ENCODE measurements at regions not wholly inside any gene's neighbourhood (a gene's known extent, or its start where the extent isn't known, plus 50 kb on each side); places are given as distances from the start of the nearest gene placed in this dataset.
A peak's percentile ranks its signal among the peaks of the same experiment; 100 is the strongest.
"Not testable (repeated sequence)": the region's sequence is repeated elsewhere in the genome, so short reads cannot be mapped to it uniquely, and the experiment has no call there.

- no peak for DNase-seq
These were observed 446.3 kb downstream of the TRAM1L1 start for GRCh38 chr4:116639070-116639577.

DNA sequence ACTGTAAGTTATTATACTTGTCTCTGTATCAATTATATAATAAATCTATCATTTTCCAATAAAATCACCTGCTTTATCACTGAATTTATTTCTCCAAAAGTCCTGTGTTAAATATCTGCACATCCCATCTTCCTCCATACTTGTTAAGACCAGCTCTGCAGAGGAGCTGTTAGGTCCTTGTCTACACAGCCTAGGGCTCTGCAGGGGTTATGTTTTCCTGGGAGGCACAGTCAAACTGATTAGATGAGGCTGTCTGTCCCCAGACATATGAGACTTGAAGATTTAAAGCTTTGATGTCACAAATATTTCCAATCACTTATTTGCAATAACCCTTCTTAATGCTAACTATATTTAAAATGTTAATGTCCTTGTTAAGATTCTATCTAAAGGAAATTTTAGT is 446.8 kb downstream of the TRAM1L1 start:
- no peak for DNase-seq

- no peak for DNase-seq
These were observed 448.5 kb downstream of the TRAM1L1 start for GRCh38 chr4:116636917-116637316.

DNA sequence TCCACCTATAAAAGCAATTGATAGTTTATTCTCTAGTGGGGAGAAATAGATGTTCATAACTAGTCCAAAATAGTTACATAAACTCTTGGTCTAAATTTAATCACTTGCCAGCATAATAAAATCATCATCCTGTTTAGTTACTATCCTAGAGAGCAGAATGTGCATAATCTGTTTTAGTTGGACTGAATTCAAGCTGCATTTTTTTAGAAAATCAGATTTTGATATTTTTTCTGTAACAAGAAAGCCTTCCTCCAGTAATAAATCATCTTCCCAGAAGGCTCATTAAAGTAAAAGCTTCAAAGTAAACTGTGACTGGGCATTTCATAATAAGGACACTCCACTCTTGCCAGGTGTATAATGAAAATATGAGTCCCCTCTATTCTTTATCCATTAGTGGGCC is 453.1 kb downstream of the TRAM1L1 start:
- DNase-seq, result no peak

DNA sequence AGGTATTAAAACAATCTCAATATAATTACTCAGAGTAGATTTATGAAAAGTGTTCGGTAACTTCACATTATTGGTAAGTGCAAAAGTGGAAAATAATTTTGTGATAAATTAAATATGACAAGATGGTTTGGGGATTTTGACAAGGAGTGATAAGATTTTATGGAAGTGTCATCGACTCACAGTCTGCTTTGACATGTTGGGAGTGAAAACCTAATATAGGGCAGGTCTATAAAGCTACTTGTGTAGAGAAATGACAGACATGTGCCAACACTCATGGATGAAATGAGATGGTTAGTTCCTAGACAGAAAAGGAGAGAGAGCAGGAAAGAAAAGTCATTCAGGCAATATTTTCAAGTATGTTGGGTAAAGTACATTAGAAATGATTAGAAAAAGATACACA is 456.8 kb downstream of the TRAM1L1 start:
- no peak for DNase-seq

DNA sequence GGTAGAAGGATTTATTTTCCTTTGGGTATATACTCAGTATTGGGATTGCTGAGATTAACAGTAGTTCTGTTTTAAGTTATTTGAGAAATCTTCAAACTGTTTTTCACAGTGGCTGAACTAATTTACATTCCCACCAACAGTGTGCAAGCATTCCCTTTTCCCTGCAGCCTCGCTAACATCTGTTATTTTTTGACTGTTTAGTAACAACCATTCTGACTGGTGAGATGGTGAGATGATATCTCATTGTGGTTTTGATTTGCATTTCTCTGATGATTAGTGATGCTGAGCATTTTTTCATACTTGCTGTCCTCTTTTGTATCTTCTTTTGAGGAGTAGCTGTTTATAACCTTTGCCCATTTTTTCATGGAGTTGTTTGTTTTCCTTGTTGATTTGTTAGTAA is 457.8 kb downstream of the TRAM1L1 start:
- DNase-seq, result no peak

DNA sequence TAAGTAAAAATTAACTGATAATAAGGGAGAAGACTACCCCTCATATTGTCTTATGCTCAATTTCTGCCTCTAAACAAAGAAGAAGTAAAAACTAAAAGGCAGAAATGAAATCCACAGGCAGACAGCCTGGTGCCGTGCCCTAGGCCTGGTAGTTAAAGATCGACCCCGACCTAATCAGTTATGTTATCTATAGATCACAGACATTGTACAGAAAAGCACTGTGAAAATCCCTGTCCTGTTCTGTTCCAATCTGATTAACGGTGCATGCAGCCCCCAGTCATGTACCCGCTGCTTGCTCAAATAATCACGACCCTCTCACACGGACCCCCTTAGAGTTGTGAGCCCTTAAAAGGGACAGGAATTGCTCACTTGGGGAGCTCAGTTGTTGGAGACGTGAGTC is 465.9 kb downstream of the TRAM1L1 start:
- DNase-seq, result not testable (repeated sequence)

DNA sequence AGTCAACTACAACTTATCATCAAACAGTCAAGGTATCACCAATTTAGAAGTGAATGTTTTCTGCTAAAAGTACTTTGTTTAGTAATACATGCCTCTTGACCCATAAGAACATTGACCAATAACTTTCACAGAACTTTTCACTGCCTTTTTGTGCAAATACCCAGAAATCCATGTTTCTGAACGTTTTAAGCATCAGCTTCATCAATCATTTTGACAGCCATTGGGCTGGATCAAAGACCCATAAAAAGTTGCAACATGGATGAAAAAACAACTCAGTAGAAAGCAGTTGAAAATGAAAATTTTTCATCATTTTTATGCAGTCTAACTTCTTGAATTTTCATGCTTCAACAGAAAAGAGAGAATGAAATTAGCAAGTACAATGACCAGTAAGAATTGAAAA is 466.7 kb downstream of the TRAM1L1 start:
- no peak for DNase-seq

DNA sequence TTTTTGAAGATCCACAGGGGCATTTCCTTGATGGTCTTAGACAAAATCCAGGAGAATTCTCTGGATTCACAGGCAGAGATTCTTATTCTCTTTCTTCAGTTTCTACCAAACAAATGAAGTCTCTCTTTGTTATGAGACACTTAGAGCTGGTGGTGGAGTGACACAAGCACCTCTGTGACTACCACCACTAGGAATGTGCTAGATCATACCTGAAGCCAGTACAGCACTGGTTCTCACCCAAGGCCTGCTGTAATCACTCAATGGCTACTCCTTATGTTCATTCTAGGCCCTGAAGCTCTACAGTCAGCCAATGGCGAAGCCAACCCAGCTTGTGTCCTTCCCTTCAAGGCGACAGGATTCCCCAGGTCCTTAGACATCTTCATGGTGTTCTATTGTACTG is 482.3 kb downstream of the TRAM1L1 start:
- no peak for DNase-seq

GRCh38 chr4:116599859-116600258 is 485.5 kb downstream of the TRAM1L1 start:
- no peak for DNase-seq

- no peak for DNase-seq
These were observed 486.2 kb downstream of the TRAM1L1 start for GRCh38 chr4:116598980-116599789.

GRCh38 chr4:116598155-116598979 is 487.0 kb downstream of the TRAM1L1 start:
- no peak for DNase-seq

DNA sequence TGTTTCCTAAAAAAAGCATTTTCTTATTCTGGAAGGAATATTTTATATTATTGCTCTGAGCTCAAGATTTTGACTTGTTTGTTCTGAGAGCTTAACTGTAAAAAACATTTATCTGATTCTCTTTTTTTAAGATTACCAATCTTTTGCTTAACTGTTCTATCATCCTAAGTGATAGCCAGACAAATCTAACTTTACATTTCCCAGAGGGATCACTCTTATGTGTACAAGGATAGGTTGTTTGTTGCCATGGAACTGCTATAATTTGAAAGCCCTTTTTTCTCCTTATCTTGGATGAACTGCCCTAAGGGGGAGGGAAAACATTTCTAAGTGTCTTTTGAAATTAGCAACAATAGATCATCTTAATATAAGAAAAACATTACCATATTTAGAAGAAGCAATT is 494.7 kb downstream of the TRAM1L1 start:
- DNase-seq, result no peak

DNA sequence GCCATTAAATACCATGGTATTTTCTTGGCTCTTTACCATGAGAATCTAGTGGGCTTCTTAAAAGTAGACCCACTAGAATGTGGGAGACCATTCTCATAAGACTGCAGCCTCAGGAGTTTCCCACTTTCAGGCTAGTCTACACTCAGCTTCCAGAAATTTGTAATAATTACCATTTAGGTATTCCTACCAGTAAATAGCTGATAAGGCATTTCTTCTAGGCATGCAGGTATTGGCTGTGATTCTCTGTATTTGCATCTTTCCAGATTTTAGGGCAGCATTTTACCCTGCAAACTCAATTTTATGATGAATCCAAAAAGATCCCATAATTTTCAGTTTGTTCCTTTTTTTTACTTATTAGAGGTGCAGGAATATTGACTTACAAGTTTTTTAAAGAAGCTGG is 496.6 kb downstream of the TRAM1L1 start:
- DNase-seq, result no peak

- DNase-seq, result peak; percentile 45
These were observed 500.1 kb downstream of the TRAM1L1 start for GRCh38 chr4:116585246-116585645.

DNA sequence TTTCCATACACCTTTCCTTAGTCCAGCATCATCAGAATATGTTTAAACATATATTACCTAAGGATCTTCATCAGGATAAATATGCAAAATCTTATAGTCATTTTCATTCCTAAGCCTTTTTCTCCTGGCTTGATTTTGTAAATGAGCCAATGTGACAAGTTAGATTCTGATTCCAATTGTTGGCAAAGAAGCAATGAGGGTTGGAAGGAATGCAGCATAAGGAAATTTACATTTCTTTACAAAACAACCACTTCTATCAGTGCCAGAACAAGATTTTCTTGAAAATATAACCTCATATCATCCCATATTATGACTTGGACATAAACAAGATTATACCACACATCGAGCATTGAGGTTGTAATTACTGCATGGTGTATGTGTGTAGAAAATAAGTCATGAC is 508.1 kb downstream of the TRAM1L1 start:
- no peak for DNase-seq

- DNase-seq, result no peak
These were observed 511.8 kb downstream of the TRAM1L1 start for GRCh38 chr4:116573540-116573939.

DNA sequence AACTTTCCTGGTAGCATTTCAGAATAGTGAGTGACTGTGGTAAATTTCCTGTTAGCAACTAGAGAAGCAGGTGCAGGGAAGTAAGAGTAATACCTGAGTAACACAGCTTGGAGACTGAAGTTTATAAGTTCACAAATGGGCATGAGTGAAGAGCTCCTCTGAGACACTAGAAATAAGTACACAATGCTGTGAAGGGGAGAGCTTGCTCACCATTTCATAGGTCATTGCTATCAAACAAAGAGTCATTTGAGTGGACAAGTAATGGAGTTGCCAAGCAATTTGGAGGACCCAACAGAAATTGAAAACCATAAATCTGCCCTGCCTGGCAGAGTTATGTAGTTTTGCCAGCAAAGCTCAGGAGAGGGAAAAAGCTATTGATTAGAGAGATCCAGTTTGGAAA is 523.6 kb downstream of the TRAM1L1 start:
- no peak for DNase-seq

DNA sequence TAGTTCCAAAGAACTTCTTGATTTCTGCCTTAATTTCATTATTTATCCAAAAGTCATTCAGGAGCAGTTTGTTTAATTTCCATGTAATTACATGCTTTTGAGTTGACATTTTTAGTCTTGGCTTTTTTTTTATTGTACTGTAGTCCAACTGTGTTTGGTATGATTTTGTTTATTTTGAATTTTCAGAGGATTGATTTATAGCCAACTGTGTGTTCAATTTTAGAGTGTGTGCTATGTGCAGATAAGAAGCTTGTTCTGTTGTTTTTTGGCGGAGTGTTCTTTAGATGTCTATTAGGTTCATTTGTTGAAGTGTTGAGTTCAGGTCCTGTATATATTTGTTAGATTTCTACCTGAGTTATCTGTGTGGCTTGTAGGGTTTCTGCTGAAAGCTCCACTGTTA is 533.6 kb downstream of the TRAM1L1 start:
- DNase-seq, result no peak

- no peak for DNase-seq
These were observed 537.7 kb downstream of the TRAM1L1 start for GRCh38 chr4:116547632-116548031.

DNA sequence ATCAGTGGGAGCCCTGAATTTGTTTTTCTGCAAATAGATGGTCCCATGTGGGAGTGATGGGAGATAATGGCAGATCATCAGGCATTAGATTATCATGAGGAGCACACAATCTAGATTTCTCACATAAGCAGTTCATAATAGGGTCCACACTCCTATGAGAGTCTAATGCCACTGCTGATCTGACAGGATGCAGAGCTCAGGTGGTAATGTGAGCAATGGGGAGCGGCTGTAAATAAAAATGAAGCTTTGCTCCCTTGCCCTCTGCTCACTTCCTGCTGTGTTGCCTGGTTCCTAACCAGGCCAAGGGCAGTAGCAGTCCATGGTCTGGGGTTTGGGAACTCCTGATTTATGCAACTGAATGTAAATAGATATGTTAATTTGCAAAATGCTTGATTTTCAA is 538.6 kb downstream of the TRAM1L1 start:
- no peak for DNase-seq

DNA sequence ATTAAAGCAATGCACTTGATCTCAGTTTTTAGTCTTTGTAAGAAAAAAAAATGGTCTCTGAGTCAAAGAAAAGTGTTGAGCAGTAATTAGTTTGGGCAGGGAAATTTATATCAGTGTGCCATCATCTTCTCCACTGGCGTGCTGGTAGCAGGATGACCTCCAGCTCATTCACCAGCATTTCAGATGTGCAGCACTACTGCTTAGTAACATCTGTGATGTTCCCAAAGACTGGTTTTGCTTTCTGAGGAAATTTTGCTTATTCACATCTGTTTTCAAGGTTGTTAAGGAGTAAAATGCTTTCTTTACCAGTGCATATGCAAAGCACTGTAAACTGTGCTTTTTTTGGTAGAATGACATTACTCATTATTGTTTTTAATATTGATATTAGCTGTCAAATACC is 540.4 kb downstream of the TRAM1L1 start:
- DNase-seq, result no peak

DNA sequence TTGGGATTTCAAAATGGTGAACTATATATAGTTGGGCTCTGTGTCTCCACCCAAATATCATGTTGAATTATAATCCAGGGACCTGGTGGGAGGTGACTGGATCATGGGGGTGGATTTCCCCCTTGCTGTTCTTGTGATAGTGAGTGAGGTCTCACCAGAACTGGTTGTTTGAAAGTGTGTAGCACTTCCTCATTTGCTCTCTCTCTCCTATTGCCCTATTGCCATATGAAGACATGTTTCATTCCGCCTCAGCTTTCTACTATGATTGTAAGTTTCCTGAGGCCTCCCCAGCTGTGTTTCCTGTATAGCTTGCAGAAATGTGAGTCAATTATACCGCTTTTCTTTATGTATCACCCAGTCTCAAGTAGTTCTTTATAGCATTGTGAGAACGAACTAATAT is 545.6 kb downstream of the TRAM1L1 start:
- DNase-seq, result no peak

GRCh38 chr4:116537828-116538227 is 547.5 kb downstream of the TRAM1L1 start:
- DNase-seq, result no peak
